ENCODE measurements at regions not wholly inside any gene's neighbourhood (a gene's known extent, or its start where the extent isn't known, plus 50 kb on each side); places are given as distances from the start of the nearest gene placed in this dataset.
"Not testable (repeated sequence)": the region's sequence is repeated elsewhere in the genome, so short reads cannot be mapped to it uniquely, and the experiment has no call there.

- no peak for DNase-seq
Measured at GRCh38 chr6:167737205-167737830, 89.4 kb upstream of the AFDN start.

- DNase-seq: no peak
Measured at GRCh38 chr6:167738386-167738785, 88.3 kb upstream of the AFDN start.

- no peak for DNase-seq
Measured at GRCh38 chr6:167739721-167740475, 86.8 kb upstream of the AFDN start.

- DNase-seq: no peak
Measured at GRCh38 chr6:167742719-167743303, 83.9 kb upstream of the AFDN start.

GRCh38 chr6:167744681-167745669 lies 81.7 kb upstream of the AFDN start:
- DNase-seq: no peak

- DNase-seq: no peak
Measured at GRCh38 chr6:167745670-167746389, 80.9 kb upstream of the AFDN start.

- DNase-seq: no peak
Measured at GRCh38 chr6:167746390-167746907, 80.3 kb upstream of the AFDN start.

GRCh38 chr6:167746975-167747374 lies 79.7 kb upstream of the AFDN start:
- DNase-seq: no peak

GRCh38 chr6:167747645-167748044 lies 79.1 kb upstream of the AFDN start:
- DNase-seq: no peak

- no peak for DNase-seq
Measured at GRCh38 chr6:167748046-167748445, 78.7 kb upstream of the AFDN start.

- no peak for DNase-seq
Measured at GRCh38 chr6:167748458-167749379, 78.0 kb upstream of the AFDN start.

- peak; percentile 62 for DNase-seq
Measured at GRCh38 chr6:167750956-167751358, 75.8 kb upstream of the AFDN start.

GRCh38 chr6:167751579-167752115 lies 75.1 kb upstream of the AFDN start:
- no peak for DNase-seq

GRCh38 chr6:167753281-167753680 lies 73.4 kb upstream of the AFDN start:
- DNase-seq: not testable (repeated sequence)

- DNase-seq: no peak
Measured at GRCh38 chr6:167754691-167755090, 72.0 kb upstream of the AFDN start.

GRCh38 chr6:167755461-167755860 lies 71.2 kb upstream of the AFDN start:
- no peak for DNase-seq

GRCh38 chr6:167756597-167756996 lies 70.1 kb upstream of the AFDN start:
- no peak for DNase-seq

- DNase-seq: no peak
Measured at GRCh38 chr6:167757249-167757648, 69.5 kb upstream of the AFDN start.

- no peak for DNase-seq
Measured at GRCh38 chr6:167757821-167758220, 68.9 kb upstream of the AFDN start.

- no peak for DNase-seq
Measured at GRCh38 chr6:167758309-167759023, 68.2 kb upstream of the AFDN start.
